B cell (primary cell): ENCODE measurements at regions not wholly inside any gene's neighbourhood (a gene's known extent, or its start where the extent isn't known, plus 50 kb on each side); places are given as distances from the start of the nearest gene placed in this dataset.

Source experiments
- CTCF ChIP-seq: fragments of 200-600 bp; IDR thresholded peaks from one replicate; pipeline ENCODE4 v1.8.0; 2022; ENCODE audit warnings: antibody characterized with exemption, mild to moderate bottlenecking
- EZH2 ChIP-seq: IDR thresholded peaks from 2 replicates; pipeline ENCODE4 v1.6.1; 2012; ENCODE audit warnings: borderline replicate concordance, low read depth, mild to moderate bottlenecking, moderate library complexity, low read length; ENCODE audit not compliant: insufficient read depth, poor library complexity, severe bottlenecking

GRCh38 chr7:124460056-124460450 lies 305.5 kb downstream of the GPR37 start:
- TF ChIP-seq CTCF: no peak
- no peak for TF ChIP-seq EZH2
